HG03575 (cell line): ENCODE measurements at regions not wholly inside any gene's neighbourhood (a gene's known extent, or its start where the extent isn't known, plus 50 kb on each side); places are given as distances from the start of the nearest gene placed in this dataset.

Experiments
- ATAC-seq: cut with Tn5 transposase; IDR thresholded peaks from one replicate; pipeline ENCODE4 v1.9.1; 2021; ENCODE audit not compliant: unreplicated experiment, insufficient number of reproducible peaks, low FRiP score; ENCODE audit errors: extremely low read depth

DNA sequence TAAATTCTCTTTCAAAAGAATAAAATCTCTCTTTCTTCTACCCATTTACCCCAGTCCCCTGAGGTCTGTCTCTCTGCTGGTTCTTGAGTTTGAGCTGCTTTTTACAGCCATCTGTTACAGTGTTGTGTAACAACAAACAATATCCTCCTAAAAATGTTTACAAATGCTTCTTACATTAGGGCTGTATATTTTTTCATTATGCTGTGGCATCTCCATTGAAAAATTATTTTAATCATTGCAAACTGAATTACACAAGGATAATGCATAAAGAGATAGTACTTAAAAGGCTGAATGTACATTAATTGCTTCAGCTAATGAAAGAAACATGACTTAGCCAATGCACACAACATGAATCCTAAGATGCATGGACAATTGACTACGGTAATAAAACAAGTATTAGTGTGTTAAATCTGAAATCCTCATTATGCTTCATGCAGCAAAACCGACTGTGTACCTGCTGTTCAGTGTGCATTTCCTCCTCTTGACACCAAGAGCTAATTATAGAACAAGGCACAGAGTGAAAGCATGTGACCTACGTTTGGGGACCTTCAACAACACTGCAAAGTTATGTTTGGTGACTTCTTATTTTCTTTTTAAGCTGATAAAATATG, 181.7 kb upstream of the RHOBTB1 start:
- ATAC-seq: peak; percentile 70

DNA sequence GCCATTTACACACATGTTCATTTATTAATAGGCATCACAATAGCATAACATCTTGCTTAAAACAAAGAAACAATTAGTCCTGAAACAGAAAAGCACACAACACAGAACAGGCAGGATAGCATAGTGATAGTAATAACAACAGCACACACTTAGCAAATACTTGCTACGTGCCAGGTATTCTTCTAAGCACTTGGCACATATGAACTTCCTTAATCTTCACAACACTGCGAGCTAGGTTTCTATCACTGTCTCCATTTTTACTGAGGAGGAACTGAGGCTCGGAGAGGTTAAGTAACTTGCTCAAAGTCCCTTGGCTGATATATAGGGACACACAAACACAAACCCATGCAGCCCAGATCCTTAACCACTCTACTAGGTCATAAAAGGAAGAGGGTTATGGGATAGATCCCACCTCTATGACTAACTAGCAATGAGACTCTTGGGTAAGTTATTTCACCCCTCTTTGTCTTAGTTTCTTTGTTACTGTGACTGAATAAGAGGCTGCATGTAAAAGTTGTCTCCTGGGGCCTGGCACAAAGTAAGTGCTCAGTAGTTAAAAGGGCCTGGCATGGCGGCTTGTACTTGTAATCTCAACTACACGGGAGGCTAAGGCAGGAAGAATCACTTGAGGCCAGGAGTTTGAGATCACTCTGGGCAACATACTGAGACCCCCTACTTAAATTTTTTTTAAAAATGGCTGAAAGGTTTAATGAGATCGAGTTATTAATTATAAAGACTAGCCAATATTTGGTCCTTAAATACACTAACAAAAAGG, 181.0 kb upstream of the RHOBTB1 start:
- ATAC-seq: no peak

DNA sequence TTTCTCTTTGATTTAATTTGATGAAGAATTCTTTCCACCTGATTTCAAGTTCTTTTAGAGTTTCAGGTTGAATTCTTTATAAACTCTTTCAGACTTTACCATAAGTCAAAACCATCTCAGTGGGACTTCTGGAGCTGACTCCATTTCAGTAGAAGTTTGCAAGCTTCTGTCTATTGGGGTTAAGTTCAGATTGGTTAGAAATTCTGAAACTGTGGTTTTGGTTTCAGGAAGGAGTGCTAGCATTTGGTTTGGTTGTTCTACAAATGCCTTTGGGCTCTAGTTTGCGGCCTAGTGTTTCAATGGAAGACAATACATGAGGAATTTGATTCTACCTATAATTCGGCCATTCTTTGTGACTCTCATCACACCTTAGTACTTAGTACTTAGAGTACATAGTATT, 176.8 kb upstream of the RHOBTB1 start:
- peak; percentile 56 for ATAC-seq

DNA sequence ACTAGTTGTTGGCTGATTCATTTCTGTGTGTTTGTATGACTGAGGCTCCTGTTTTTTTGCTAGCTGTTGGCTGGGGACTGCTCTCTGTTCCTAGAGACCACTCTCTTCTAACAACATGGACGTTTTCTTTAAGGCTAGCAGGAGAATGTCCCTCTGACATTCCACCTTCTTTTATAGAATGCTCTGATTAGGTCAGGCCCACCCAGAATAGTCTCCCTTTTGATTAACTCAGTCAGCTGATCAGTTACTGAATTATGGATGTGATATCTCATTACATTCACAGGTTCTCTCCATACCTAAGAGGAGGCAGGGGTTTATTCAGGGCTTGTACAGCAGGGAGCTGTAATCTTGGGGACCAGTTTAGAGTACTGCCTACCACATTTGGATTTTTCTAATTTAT, 175.6 kb upstream of the RHOBTB1 start:
- ATAC-seq: no peak

DNA sequence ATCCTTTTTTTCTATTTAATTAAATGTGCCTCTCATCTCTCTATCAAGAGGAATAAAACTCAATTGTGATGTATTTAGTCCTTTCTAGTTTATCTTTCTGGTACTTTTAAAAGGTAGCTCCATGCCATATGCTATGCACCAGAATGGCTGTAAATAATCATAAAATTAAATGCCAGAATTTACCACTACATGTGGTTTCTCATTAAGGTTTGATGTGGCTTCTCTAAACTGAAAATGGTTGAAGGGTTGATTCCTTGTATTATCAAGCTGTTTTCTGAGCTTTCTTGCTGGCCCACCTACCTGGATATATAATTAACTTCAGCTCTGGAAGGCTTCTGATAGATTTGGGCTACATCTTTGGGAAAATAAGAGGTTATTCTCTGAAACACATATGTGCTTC, 171.9 kb upstream of the RHOBTB1 start:
- ATAC-seq: no peak

DNA sequence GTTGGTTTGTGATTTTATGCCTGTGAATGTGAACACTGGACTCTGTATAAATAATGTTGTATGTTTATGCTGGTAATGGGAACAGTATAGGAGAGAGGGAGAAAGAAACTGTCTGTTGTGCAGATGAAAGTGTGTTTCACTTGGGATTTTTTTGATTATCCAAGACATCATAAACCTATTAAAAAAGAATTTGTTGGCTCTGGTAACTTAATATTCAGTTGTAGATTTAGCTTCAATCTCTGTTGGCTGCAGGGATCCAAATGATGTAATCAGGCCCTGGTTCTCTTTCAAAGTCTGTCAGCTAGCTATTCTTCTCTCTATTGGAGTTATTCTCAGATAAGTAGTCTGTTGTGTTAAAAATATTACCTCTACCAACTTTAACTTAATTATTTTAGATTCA, 168.8 kb upstream of the RHOBTB1 start:
- no peak for ATAC-seq

DNA sequence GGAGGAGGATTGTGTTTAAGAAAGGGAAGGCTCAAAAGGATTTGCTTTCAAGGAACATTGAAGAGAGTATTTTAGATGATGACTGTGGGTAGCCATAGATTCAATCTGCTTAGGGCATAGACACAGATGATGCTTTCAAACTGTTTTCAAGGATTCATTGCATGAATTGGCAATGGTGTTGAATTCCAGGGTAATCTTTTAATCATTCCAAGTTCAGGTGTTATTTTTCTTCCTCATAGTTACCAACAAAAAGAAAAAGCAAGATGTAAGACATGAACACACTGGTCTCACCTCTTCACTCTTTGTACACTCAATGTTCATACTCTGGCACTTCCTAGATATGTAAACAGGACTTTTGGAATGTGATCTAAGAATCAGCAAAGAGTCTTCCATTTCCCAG, 167.0 kb upstream of the RHOBTB1 start:
- no peak for ATAC-seq

DNA sequence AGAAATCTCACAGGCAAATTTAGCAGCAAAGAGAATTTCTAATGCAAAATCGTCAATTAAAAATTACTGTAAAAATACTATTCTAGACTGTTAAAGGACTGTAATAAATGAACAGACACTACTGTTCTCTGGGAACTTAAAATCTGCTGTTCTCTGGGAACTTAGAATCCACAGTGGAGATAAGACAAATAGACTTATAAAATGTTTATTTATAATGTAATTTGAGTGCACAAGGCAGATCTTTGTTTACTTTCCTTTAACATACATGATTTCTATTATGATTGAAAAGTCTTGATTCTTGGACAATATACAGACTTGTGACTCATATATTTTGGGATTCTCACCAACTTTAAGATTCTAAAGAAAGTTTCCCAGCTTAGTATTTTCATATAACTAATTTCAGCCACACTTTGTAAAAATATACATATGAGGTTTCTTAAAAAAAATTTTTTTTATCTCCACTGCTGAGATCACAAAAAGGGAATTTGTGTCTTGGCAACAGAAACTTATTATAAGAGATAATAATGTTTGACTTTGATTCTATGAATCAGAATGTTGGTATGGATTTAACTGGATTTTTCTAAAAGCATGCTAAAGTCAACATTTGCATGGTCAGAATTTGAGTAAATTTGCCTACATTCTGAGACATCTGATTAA, 166.3 kb upstream of the RHOBTB1 start:
- ATAC-seq: no peak

DNA sequence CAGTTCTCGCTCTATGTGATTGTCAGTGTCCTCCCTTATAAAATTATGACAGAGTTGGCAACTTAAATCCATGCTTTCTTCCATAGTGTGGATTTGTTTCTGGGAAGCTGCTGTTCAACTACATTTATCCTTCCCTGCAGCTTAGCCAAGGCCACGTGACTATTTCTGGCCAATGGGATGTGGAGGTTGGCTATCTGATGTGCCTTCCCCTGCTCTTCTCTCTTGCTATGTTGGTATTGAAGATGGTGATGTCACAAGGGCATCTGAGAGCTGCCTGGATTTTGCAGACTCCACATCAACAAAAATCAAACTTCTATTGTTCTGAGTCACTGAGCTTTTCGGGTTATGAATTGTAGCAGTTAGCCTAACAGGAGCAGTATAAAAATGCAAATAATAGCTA, 164.9 kb upstream of the RHOBTB1 start:
- no peak for ATAC-seq

DNA sequence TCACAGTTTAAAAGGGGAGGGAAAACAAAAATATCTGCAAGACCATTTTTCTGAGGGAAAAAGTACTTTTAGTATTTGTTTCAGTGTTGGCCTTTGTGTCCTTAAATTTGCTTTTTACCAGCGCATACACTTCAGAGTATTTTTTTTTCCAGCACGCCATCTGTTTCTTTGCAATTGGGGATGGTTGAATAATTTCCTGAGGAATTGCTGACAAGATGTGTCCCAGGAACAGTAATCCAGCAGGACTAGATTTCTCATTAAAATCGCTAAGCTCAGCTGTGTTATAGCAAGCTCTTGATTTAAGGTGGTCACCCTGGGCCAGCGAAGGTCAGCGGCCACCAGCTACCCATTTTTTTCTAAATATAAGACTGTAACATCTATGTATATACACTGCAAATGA, 156.9 kb upstream of the RHOBTB1 start:
- no peak for ATAC-seq

DNA sequence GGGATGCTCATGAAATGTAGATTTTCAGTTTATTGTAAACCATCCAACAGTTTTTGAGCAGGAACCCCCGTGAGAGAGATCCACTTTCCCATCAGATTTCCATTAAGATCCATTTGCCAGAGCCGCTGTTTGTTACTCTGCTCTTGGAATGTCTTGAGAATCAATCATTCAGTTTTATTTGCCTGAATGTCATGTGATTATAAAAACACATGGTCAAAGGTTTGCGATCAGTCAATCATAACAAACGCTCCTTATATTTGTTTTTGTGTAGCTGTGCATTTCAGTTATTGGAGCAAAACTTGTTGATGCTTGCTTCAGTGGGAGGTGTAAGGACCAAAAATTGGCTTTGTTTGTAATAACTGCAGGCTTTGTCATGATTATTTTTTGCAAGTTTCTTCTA, 155.8 kb upstream of the RHOBTB1 start:
- no peak for ATAC-seq

DNA sequence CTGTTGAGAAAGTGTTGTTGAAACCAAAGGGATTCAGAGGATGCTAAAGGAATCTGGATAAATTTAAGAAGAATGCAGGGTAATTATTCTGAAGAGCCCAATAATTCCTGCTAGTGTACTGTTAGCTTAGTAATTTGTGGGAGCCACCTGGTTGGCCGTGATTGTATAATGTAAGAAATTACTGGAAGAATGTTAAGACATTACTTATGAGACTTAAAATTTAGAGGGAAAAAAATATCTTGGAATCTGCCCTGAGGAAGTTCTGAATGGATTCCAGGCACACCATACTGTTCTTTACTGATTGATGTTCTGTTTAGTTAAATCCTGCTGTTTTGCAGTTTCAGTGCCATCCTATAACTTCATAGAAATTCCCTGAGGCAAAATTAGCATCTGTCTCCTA, 155.0 kb upstream of the RHOBTB1 start:
- no peak for ATAC-seq

DNA sequence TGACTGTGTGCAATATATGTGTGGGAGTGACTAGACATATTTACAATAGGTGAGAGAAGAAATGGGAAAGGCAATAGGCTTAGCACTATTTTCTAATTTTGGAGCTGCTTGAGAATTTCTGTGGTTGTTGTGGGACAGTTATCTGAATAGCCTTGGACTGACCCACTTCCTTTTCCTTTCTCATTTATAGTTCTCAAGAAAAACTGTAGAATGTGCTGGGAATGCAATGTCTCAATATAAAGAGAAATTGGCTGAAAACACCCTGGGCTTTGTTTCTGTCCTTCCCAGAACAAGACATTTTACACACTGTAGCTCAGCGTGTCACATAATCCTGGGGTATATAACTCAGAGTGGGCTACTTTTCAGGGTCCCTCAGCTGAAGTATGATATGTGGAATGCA, 153.0 kb upstream of the RHOBTB1 start:
- ATAC-seq: no peak

DNA sequence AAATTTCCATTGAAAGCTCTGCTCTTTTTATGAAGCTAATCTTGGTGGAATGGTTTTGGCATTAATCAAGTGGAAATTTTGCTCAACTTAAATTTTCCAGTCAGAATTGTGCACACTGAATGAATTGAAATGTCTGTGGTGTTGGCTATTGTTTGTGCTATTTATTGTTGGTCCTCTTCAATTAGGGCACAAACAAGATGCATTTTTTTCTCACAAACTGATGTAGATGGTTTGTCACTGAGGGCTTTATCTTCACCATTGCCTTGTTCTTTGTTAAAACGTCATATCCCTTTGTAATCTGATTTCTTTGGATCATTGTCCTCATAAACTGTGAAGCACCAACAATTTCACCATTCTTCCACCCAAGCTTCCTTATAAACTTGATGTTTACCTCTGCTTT, 152.1 kb upstream of the RHOBTB1 start:
- no peak for ATAC-seq

DNA sequence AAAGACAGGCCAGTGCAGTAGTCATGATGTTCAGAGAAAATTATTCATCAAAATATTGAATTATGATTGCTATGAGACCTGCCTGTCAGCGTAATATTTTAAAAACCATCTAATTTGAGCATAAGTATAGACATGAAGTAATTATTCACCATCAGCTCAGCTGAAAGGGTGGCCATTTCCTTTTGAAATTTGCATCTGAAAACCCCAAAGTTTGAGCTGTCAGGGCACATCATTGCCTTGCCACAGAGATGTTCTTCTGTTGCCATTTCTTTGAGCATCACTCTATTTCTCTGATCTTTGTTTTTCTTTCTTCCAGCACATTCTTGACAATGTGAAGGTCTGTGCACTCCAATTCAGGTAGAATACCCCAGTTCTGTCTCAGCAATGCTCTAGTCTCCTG, 147.5 kb upstream of the RHOBTB1 start:
- ATAC-seq: no peak

DNA sequence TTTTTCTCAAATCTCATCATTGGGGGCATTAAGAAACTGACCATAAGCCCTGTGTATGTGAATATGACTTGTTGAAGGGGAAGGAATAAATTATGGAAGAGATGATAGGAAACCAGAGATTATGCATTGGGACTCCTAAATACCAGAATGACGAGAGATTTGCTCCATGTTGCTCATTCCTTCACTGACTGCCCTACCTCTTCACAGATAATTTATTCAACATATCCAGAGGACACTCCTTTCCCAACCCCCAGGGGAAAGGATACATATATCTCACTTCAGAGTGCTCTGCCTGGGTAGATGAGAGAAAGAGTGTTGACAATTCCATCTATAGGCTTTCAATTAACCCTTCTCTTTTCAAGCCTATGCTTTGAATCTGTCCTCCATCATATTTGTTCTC, 145.3 kb upstream of the RHOBTB1 start:
- ATAC-seq: no peak

DNA sequence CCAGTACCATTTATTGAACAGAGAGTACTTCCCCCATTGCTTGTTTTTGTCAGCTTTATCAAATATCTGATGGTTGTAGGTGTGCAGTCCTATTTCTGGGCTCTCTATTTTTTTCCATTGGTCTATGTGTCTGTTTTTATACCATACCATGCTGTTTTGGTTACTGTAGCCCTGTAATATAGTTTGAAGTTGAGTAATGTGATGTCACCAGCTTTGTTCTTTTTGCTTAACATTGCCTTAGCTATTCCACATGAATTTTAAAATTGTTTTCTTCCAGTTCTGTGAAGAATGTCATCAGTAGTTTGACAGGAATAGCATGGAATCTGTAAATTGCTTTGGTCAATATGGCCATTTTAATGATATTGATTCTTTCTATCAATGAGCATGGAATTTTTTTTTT, 140.5 kb upstream of the RHOBTB1 start:
- ATAC-seq: no peak

DNA sequence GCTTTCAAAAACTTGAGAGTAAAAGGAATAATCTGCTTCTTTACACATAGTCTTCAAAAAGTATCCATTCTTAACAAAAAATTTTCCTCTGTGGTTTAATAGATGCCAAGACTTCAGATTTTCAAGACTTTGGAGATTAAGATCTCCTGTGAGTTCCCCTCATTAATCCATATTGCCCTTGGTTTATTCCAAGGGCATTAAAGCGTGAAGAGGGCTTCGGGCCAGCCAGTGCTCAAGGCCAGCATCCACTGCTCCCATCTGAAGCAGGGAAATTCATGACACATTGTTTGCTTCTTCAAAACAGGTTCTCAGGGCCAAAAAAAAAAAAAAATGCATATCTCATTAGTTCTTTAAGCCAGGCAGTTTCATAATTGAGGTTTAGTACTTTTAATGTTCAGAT, 137.3 kb upstream of the RHOBTB1 start:
- ATAC-seq: no peak

DNA sequence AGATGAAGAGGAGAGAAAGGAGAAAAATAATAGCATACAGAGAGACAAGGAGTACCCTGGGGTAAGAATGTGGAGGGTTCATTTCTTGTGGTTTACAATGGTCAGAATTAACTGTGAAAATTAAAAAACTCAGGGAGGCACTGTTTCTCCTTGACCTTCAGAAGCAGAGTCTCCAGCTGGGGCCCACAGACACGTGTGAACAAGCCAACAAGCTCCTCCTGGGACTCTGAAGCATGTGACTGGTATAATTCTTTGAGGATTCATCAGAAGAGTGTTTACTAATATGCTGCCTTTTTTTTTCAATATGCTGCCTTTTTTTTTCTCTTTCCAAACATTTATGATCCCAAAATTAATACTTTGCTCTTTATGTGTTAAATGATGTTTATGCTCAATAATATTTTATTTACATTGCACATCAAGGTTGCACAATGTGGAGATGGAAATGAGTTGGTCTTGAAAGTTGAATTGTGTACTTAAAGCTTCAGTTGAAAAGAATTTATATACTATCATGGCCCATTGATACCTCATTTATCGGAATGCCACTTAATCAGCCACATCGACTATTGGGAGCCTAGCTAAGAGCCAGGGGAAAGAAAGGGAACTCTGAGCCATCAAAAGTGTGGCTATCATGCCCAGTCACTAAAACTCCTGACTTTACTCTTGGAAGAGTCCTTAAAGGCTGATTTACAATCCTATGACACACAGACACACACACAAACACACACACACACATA, 134.7 kb upstream of the RHOBTB1 start:
- no peak for ATAC-seq

DNA sequence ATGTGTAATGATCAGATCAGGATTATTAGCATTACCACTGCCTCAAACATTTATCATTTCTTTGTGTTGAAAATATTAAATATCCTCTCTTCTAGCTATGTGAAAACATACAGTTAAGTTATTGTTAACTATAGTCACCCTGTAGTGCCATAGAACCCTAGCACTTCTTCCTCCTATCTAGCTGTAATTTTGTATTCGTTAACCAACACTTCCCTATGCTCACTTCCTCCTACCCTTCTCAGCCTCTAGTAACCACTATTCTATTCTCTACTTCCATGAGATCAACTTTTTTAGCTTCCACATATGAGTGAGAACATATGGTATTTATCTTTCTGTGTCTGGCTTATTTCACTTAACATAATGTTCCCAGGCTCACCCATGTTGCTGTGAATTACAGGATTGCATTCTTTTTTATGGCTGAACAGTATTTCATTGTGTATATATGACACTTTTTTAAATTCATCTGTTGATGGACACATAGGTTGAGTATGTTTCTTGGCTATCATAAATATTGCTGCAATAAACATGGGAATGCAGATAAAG, 132.7 kb upstream of the RHOBTB1 start:
- ATAC-seq: no peak
